ENCODE measurements at regions not wholly inside any gene's neighbourhood (a gene's known extent, or its start where the extent isn't known, plus 50 kb on each side); places are given as distances from the start of the nearest gene placed in this dataset.

GRCh38 chr16:17643935-17644334 lies 173.2 kb upstream of the XYLT1 start:
- no peaks in the 10 kb centered on the region for H4K20me1 ChIP-seq (ENCODE audit: insufficient read depth, low read length)
- no peak overlapping the region for H3K4me2 ChIP-seq (ENCODE audit: low read depth, low read length)
- peaks cover 17% of the 10 kb centered on the region; the same call in 1 of the 2 replicates for H3K9me3 ChIP-seq (ENCODE audit: low read length)
- H3K9ac ChIP-seq (ENCODE audit: insufficient read depth, low read depth, low read length) = no peak overlapping the region
- ChIA-PET CTCF (ENCODE audit: low intra/inter-chr PET ratio, low total read pairs) (no interaction called here), POLR2A (no interaction called here)
- H3K27ac ChIP-seq (ENCODE audit: extremely low read length, insufficient read depth, low read length) = no peak overlapping the region
- H3K4me1 ChIP-seq (ENCODE audit: insufficient read depth, low read length) = no peaks in the 10 kb centered on the region
- TF ChIP-seq KLF12 (CRISPR knock-in tag; IDR thresholded peaks at IDR 0.05; ENCODE audit: borderline replicate concordance) (no peak), RORA (CRISPR knock-in tag; IDR thresholded peaks at IDR 0.05) (no peak), ZNF678 (CRISPR knock-in tag; IDR thresholded peaks at IDR 0.05) (no peak), JDP2 (CRISPR knock-in tag; IDR thresholded peaks at IDR 0.05; ENCODE audit: borderline replicate concordance) (no peak), E2F2 (CRISPR knock-in tag; IDR thresholded peaks at IDR 0.05; ENCODE audit: borderline replicate concordance) (no peak)
- TF ChIP-seq, protein P1, sequence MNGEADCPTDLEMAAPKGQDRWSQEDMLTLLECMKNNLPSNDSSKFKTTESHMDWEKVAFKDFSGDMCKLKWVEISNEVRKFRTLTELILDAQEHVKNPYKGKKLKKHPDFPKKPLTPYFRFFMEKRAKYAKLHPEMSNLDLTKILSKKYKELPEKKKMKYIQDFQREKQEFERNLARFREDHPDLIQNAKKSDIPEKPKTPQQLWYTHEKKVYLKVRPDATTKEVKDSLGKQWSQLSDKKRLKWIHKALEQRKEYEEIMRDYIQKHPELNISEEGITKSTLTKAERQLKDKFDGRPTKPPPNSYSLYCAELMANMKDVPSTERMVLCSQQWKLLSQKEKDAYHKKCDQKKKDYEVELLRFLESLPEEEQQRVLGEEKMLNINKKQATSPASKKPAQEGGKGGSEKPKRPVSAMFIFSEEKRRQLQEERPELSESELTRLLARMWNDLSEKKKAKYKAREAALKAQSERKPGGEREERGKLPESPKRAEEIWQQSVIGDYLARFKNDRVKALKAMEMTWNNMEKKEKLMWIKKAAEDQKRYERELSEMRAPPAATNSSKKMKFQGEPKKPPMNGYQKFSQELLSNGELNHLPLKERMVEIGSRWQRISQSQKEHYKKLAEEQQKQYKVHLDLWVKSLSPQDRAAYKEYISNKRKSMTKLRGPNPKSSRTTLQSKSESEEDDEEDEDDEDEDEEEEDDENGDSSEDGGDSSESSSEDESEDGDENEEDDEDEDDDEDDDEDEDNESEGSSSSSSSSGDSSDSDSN (CRISPR knock-in tag; IDR thresholded peaks at IDR 0.05) = no peak
- BruUV-seq (replicated peaks) = no TSS peak
- H3K36me3 ChIP-seq (replicated peaks in 1 of 2; ENCODE audit: control insufficient read depth in 1 of 2, insufficient read depth in 2 of 2, low read length in 2 of 2) = no peaks in the 10 kb centered on the region
- H3K27me3 ChIP-seq (ENCODE audit: control insufficient read depth in 1 of 2, insufficient read depth in 2 of 2, low read length in 2 of 2) = no peaks in the 10 kb centered on the region
- no peaks in the 10 kb centered on the region for H3K79me2 ChIP-seq (ENCODE audit: insufficient read depth, low read length)
- FAIRE-seq = no peak
- WGBS (ENCODE audit: low lambda C conversion rate) = 3% methylated on average over 2 of the region's 2 CpGs
- H2AFZ ChIP-seq (ENCODE audit: low read length) = no peak overlapping the region
- H3K4me3 ChIP-seq (replicated peaks in 1 of 3; ENCODE audit: insufficient read depth in 1 of 3, low read depth in 2 of 3, low read length in 3 of 3) = no peak overlapping the region
- no peak for ATAC-seq
- in situ Hi-C loops (cut with HindIII; ENCODE audit: extremely low pct_ligation_motif_present, low pct_unique_long_range_greater_than_20kb) (no loop called here), intact Hi-C loops (cut with micrococcal nuclease; ENCODE audit: unreplicated experiment) (no loop called here)
- DNase-seq (ENCODE audit: low spot score) = no peak

Data from HepG2 (cell line).